GM12878 (cell line): ENCODE measurements at regions not wholly inside any gene's neighbourhood (a gene's known extent, or its start where the extent isn't known, plus 50 kb on each side); places are given as distances from the start of the nearest gene placed in this dataset.

Experiments used
- ATAC-seq: fragments of 200-7000 bp; cut with Tn5 transposase; 3 replicates; pipeline ENCODE4 v1.9.1; 2020; ENCODE audit warnings: mild to moderate bottlenecking, moderate library complexity
- BruUV-seq: library from RNA; stranded (reverse); fragments of 400-500 nt; replicated peaks from 2 replicates; lab custom pipeline; 2021; lab: Mats Ljungman, UMichigan
- CTCF ChIA-PET: fragments of 300-600 bp; sonication (Branson Sonifier 250); formaldehyde crosslinking; extraction: SDS; loops from one replicate; lab custom pipeline; 2021; ENCODE audit warnings: inconsistent platforms; lab: Yijun Ruan, JAX
- POLR2A ChIA-PET: fragments of 350-600 bp; formaldehyde crosslinking; extraction: SDS; loops from one replicate; lab custom pipeline; 2021; ENCODE audit warnings: inconsistent platforms; lab: Charles Lee
- RAD21 ChIA-PET: fragments of 300-600 bp; sonication (Branson Sonifier 250); formaldehyde crosslinking; loops from one replicate; lab custom pipeline; 2023; ENCODE audit warnings: antibody characterized with exemption; ENCODE audit not compliant: unreplicated experiment; lab: Charles Lee
- SMC1A ChIA-PET: fragments of 300-600 bp; sonication (Branson Sonifier 250); formaldehyde crosslinking; loops from one replicate; lab custom pipeline; 2023; ENCODE audit not compliant: unreplicated experiment, uncharacterized antibody; lab: Charles Lee
- DNase-seq: peaks from one replicate; pipeline ENCODE4 v3.0.0-alpha.2; 2011; ENCODE audit warnings: low read depth, low spot score
- FAIRE-seq: peaks from 3 replicates; lab custom pipeline; 2011; peaks lifted over from hg19 to GRCh38; lab: Jason Lieb, UNC
- H2AFZ ChIP-seq: 2 replicates; pipeline ENCODE4 v1.6.0; 2011; ENCODE audit warnings: low read depth, low read length, control low read depth; ENCODE audit not compliant: control insufficient read depth
- H3K27ac ChIP-seq: 2 replicates; pipeline ENCODE4 v1.5.1; 2011; ENCODE audit warnings: control low read depth; ENCODE audit not compliant: control insufficient read depth, insufficient read depth
- H3K27me3 ChIP-seq, 2 experiments: replicated peaks in 1 of 2; 2 replicates each; pipeline versions ENCODE4 v1.6.0 to v1.6.1; 2011; ENCODE audit warnings: low read length in 1 of 2; ENCODE audit not compliant: control insufficient read depth in 2 of 2, insufficient read depth in 2 of 2
- H3K36me3 ChIP-seq, 2 experiments: 2 replicates each; pipeline ENCODE4 v1.5.1; 2011; ENCODE audit warnings: low read length in 1 of 2; ENCODE audit not compliant: control insufficient read depth in 2 of 2, insufficient read depth in 2 of 2
- H3K4me1 ChIP-seq: 2 replicates; pipeline ENCODE4 v1.6.1; 2011; ENCODE audit warnings: mild to moderate bottlenecking, low read length, moderate library complexity, mixed read lengths; ENCODE audit not compliant: control insufficient read depth, insufficient read depth
- H3K4me2 ChIP-seq: 2 replicates; pipeline ENCODE4 v1.6.0; 2011; ENCODE audit warnings: control low read depth; ENCODE audit not compliant: control insufficient read depth, insufficient read depth
- H3K4me3 ChIP-seq: fragments of 200-600 bp; sonication (generic); 2 replicates; pipeline ENCODE4 v1.5.1; 2016
- H3K79me2 ChIP-seq: 2 replicates; pipeline ENCODE4 v1.6.0; 2011; ENCODE audit warnings: low read length; ENCODE audit not compliant: control insufficient read depth, insufficient read depth
- H3K9ac ChIP-seq: 2 replicates; pipeline ENCODE4 v1.8.0; 2011; ENCODE audit warnings: low read length, control low read depth, mixed read lengths; ENCODE audit not compliant: control insufficient read depth, insufficient read depth
- H3K9me3 ChIP-seq: replicated peaks from 3 replicates; pipeline ENCODE4 v1.5.1; 2011; ENCODE audit warnings: mild to moderate bottlenecking, low read length; ENCODE audit not compliant: control insufficient read depth, insufficient read depth
- H4K20me1 ChIP-seq: 2 replicates; pipeline ENCODE4 v1.6.0; 2011; ENCODE audit not compliant: control insufficient read depth, insufficient read depth
- ATF2 ChIP-seq: IDR thresholded peaks from 2 replicates; pipeline ENCODE4 v1.6.1; 2012; ENCODE audit warnings: low read length, inconsistent platforms
- DPF2 ChIP-seq: fragments of 450-650 bp; IDR thresholded peaks from 2 replicates; pipeline ENCODE4 v1.6.1; 2017; ENCODE audit warnings: mild to moderate bottlenecking
- EGR1 ChIP-seq, 2 experiments: IDR thresholded peaks; 1 replicate in 1 of 2; 2 replicates in 1 of 2; pipeline ENCODE4 v1.6.1; 2011 to 2012; ENCODE audit warnings: low read depth in 2 of 2, low read length in 2 of 2, borderline replicate concordance in 1 of 2, mild to moderate bottlenecking in 1 of 2, moderate library complexity in 1 of 2
- ELK1 ChIP-seq: IDR thresholded peaks from 2 replicates; pipeline ENCODE4 v1.6.1; 2012; ENCODE audit warnings: low read depth, low read length, improper control_type of control experiment
- GATAD2B ChIP-seq: fragments of 450-650 bp; conservative IDR thresholded peaks from 2 replicates; pipeline ENCODE4 v1.6.1; 2017; ENCODE audit warnings: low read depth, mild to moderate bottlenecking, moderate library complexity
- IKZF2 ChIP-seq, 2 experiments: fragments of 450-650 bp; IDR thresholded peaks; 2 replicates each; pipeline ENCODE4 v1.6.1; 2017; ENCODE audit warnings: mild to moderate bottlenecking in 2 of 2, moderate library complexity in 2 of 2
- MEF2B ChIP-seq: fragments of 450-650 bp; IDR thresholded peaks from 2 replicates; pipeline ENCODE4 v1.6.1; 2018; ENCODE audit warnings: mild to moderate bottlenecking, moderate library complexity; ENCODE audit not compliant: partially characterized antibody, poor library complexity, severe bottlenecking
- NRF1 ChIP-seq: conservative IDR thresholded peaks from 2 replicates; pipeline ENCODE4 v1.6.1; 2011; ENCODE audit warnings: mild to moderate bottlenecking, low read depth, low read length, improper control_type of control experiment
- PAX5 ChIP-seq: IDR thresholded peaks from 2 replicates; pipeline ENCODE4 v1.6.1; 2011; ENCODE audit warnings: low read depth, low read length, borderline replicate concordance
- SP1 ChIP-seq: IDR thresholded peaks from one replicate; pipeline ENCODE4 v1.6.1; 2011; ENCODE audit warnings: low read depth, low read length
- SPI1 ChIP-seq: IDR thresholded peaks from 2 replicates; pipeline ENCODE4 v1.6.1; 2011; ENCODE audit warnings: low read depth, mild to moderate bottlenecking, low read length, moderate library complexity, borderline replicate concordance; ENCODE audit not compliant: insufficient read depth
- STAT1 ChIP-seq: fragments of 450-650 bp; conservative IDR thresholded peaks from 2 replicates; pipeline ENCODE4 v1.6.1; 2014; ENCODE audit warnings: antibody characterized with exemption, mild to moderate bottlenecking
- USF2 ChIP-seq: IDR thresholded peaks from 2 replicates; pipeline ENCODE4 v1.6.1; 2011; ENCODE audit warnings: low read depth, low read length, improper control_type of control experiment, borderline replicate concordance
- WGBS: methylation state at CpG from one replicate; pipeline ENCODE4 v1.1.6; 2016; ENCODE audit warnings: low lambda C conversion rate; ENCODE audit not compliant: insufficient replicate concordance, insufficient coverage; ENCODE audit errors: missing lambda C conversion rate; 5-methylcytosine and 5-hydroxymethylcytosine counted together
- in situ Hi-C: fragments of 300-500 bp; cut with MboI; formaldehyde crosslinking; loops from 9 replicates; pipeline ENCODE4 v1.14.3; 2018; ENCODE audit warnings: mixed read lengths
- intact Hi-C: fragments of 100-400 bp; cut with micrococcal nuclease; formaldehyde crosslinking; loops from one replicate; pipeline ENCODE4 v1.14.2; 2022; ENCODE audit not compliant: unreplicated experiment

DNA sequence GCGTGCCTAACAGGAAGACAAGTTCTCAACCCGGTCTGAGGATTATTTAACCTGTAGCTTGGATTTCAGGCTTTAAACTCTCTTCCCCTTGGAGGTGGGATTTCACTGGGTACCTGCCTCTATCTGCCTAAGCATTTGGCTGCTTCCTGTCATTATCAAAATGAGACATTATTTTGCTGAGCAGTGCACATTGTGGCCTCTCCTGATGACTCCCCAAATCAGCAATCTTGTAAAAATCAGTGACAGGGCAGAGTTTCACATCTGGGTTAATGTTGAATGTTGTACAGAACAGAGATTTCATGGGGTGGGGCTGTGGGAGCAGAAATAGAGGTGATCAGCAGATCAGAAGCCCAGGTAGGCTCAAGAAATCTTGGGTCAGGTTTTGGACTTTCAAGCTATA is 605.9 kb downstream of the ELAVL2 start:
- WGBS: 0% methylated on average over 2 of the region's 2 CpGs
- H3K36me3 ChIP-seq: no peaks in the 10 kb centered on the region
- no peaks in the 10 kb centered on the region for H3K27me3 ChIP-seq
- no peak overlapping the region for H3K9ac ChIP-seq
- TF ChIP-seq SPI1 (no peak), DPF2 (no peak), MEF2B (no peak), PAX5 (no peak), EGR1 (IDR thresholded peaks at IDR 0.05; ENCODE audit: borderline replicate concordance in 1 of 2, low read depth in 2 of 2, low read length in 2 of 2) (no peak)
- intact Hi-C loops (no loop called here), in situ Hi-C loops (no loop called here)
- no peak overlapping the region for H3K4me2 ChIP-seq
- no peaks in the 10 kb centered on the region for H3K9me3 ChIP-seq
- no peak for DNase-seq
- ChIA-PET SMC1A (no interaction called here), CTCF (no interaction called here), POLR2A (no interaction called here), RAD21 (no interaction called here)
- H2AFZ ChIP-seq: no peak overlapping the region
- H4K20me1 ChIP-seq: no peaks in the 10 kb centered on the region
- no peaks in the 10 kb centered on the region for H3K79me2 ChIP-seq
- H3K27ac ChIP-seq: no peak overlapping the region
- FAIRE-seq: no peak
- no TSS peak for BruUV-seq
- ATAC-seq: no peak
- H3K4me1 ChIP-seq: no peaks in the 10 kb centered on the region
- H3K4me3 ChIP-seq: no peak overlapping the region

DNA sequence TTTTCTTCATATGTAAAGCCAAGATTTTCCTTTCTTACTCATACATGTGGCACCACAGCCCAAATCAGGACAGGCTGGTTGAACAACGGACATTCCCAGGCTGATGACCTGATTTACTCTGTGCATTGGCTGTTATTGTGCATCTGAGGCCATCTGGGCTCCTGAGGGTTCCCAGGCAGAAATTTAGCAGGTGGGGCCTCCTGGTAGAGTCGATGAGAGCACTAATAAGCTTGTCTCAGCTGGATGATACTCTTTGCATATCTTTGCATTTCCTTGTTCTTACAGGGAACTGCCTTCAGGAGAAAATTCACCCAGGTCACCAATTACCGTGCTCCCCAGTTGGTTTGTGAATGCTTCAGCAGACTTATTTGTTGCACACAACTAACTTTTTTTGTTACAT is 605.1 kb downstream of the ELAVL2 start:
- Histone ChIP-seq H3K9me3 (no peaks in the 10 kb centered on the region), H3K4me3 (no peak overlapping the region), H3K4me2 (no peak overlapping the region), H3K4me1 (no peaks in the 10 kb centered on the region), H3K79me2 (no peaks in the 10 kb centered on the region), H4K20me1 (no peaks in the 10 kb centered on the region), H2AFZ (no peak overlapping the region), H3K36me3 (no peaks in the 10 kb centered on the region), H3K9ac (no peak overlapping the region), H3K27ac (no peak overlapping the region), H3K27me3 (no peaks in the 10 kb centered on the region)
- ChIA-PET CTCF (no interaction called here), POLR2A (no interaction called here), SMC1A (no interaction called here), RAD21 (no interaction called here)
- no peak for DNase-seq
- WGBS: 0% methylated on average over 3 of the region's 3 CpGs
- no peak for ATAC-seq
- no peak for FAIRE-seq
- no TSS peak for BruUV-seq
- intact Hi-C loops: no loop called here
- in situ Hi-C loops: no loop called here
- TF ChIP-seq STAT1 (no peak), ATF2 (no peak), USF2 (no peak), GATAD2B (no peak), IKZF2 (IDR thresholded peaks at IDR 0.05) (no peak), ELK1 (no peak), NRF1 (no peak), SP1 (no peak)
